HepG2 (cell line): ENCODE measurements at regions not wholly inside any gene's neighbourhood (a gene's known extent, or its start where the extent isn't known, plus 50 kb on each side); places are given as distances from the start of the nearest gene placed in this dataset.

ENCODE experiments used
- ATAC-seq: fragments of 200-7000 bp; cut with Tn5 transposase; 3 replicates; pipeline ENCODE4 v1.9.1; 2020; ENCODE audit warnings: mild to moderate bottlenecking, moderate library complexity
- BruUV-seq: library from RNA; stranded (reverse); fragments of 400-500 nt; replicated peaks from 2 replicates; lab custom pipeline; 2021; lab: Mats Ljungman, UMichigan
- CTCF ChIA-PET: fragments of 300-600 bp; formaldehyde crosslinking; extraction: SDS; loops from one replicate; lab custom pipeline; 2021; ENCODE audit warnings: low total read pairs, inconsistent platforms, low intra/inter-chr PET ratio; lab: Yijun Ruan, JAX
- POLR2A ChIA-PET: fragments of 350-600 bp; sonication (Branson Sonifier 250); formaldehyde crosslinking; loops from one replicate; lab custom pipeline; 2020; ENCODE audit warnings: antibody characterized with exemption, inconsistent platforms; lab: Yijun Ruan, JAX
- DNase-seq: peaks from one replicate; pipeline ENCODE4 v3.0.0-alpha.2; 2015; ENCODE audit warnings: low spot score
- FAIRE-seq: peaks from 3 replicates; lab custom pipeline; 2011; peaks lifted over from hg19 to GRCh38; lab: Jason Lieb, UNC
- H2AFZ ChIP-seq: one replicate; pipeline ENCODE4 v1.6.1; 2011; ENCODE audit warnings: low read length, inconsistent platforms
- H3K27ac ChIP-seq: fragments of 300-600 bp; 3 replicates; pipeline ENCODE4 v1.8.0; 2011; ENCODE audit warnings: mixed run types, mild to moderate bottlenecking, mixed read lengths, low read length, inconsistent platforms; ENCODE audit not compliant: insufficient read depth; ENCODE audit errors: extremely low read length
- H3K27me3 ChIP-seq, 2 experiments: fragments of 200-600 bp in 1 of 2; 2 replicates in 1 of 2; 3 replicates in 1 of 2; pipeline versions ENCODE4 v1.6.0 to v1.8.0; 2011; ENCODE audit warnings: low read length in 2 of 2, mild to moderate bottlenecking in 2 of 2, moderate library complexity in 2 of 2, inconsistent platforms in 1 of 2; ENCODE audit not compliant: insufficient read depth in 2 of 2, control insufficient read depth in 1 of 2
- H3K36me3 ChIP-seq, 2 experiments: fragments of 200-600 bp in 1 of 2; replicated peaks in 1 of 2; 2 replicates in 1 of 2; 3 replicates in 1 of 2; pipeline versions ENCODE4 v1.5.1 to v1.8.0; 2011; ENCODE audit warnings: low read length in 2 of 2, inconsistent platforms in 1 of 2; ENCODE audit not compliant: insufficient read depth in 2 of 2, control insufficient read depth in 1 of 2
- H3K4me1 ChIP-seq: 2 replicates; pipeline ENCODE4 v1.5.1; 2012; ENCODE audit warnings: low read length, inconsistent platforms; ENCODE audit not compliant: insufficient read depth
- H3K4me2 ChIP-seq: 2 replicates; pipeline ENCODE4 v1.6.0; 2011; ENCODE audit warnings: low read depth, low read length, inconsistent platforms
- H3K4me3 ChIP-seq, 3 experiments: fragments of 200-600 bp in 1 of 3; sonication (generic), shearing (Covaris generic) in 1 of 3; replicated peaks in 1 of 3; 2 replicates each; pipeline ENCODE4 v1.5.1; 2011 to 2016; ENCODE audit warnings: low read length in 3 of 3, inconsistent platforms in 2 of 3, low read depth in 2 of 3, mild to moderate bottlenecking in 2 of 3, control low read depth in 1 of 3, mixed read lengths in 1 of 3; ENCODE audit not compliant: insufficient read depth in 1 of 3
- H3K79me2 ChIP-seq: one replicate; pipeline ENCODE4 v1.6.1; 2011; ENCODE audit warnings: low read length, inconsistent platforms; ENCODE audit not compliant: insufficient read depth
- H3K9ac ChIP-seq: 2 replicates; pipeline ENCODE4 v1.6.0; 2011; ENCODE audit warnings: mild to moderate bottlenecking, low read depth, low read length, inconsistent platforms; ENCODE audit not compliant: insufficient read depth
- H3K9me3 ChIP-seq: 2 replicates; pipeline ENCODE4 v1.5.1; 2012; ENCODE audit warnings: mild to moderate bottlenecking, low read length
- H4K20me1 ChIP-seq: 2 replicates; pipeline ENCODE4 v1.6.0; 2011; ENCODE audit warnings: inconsistent platforms, mild to moderate bottlenecking, low read length, moderate library complexity; ENCODE audit not compliant: insufficient read depth
- ARNT ChIP-seq: fragments of 450-650 bp; IDR thresholded peaks from 2 replicates; pipeline ENCODE4 v1.6.1; 2017
- ATM ChIP-seq: fragments of 450-650 bp; IDR thresholded peaks from 2 replicates; pipeline ENCODE4 v1.7.1; 2017; ENCODE audit warnings: mild to moderate bottlenecking, borderline replicate concordance
- GZF1 ChIP-seq: sonication (generic); formaldehyde crosslinking; IDR thresholded peaks from 2 replicates; pipeline ENCODE4 v1.5.1; 2020; ENCODE audit warnings: mild to moderate bottlenecking, missing genetic modification reagents
- HDAC6 ChIP-seq: fragments of 200-600 bp; sonication (generic); IDR thresholded peaks from 2 replicates; pipeline ENCODE4 v1.7.0; 2017; ENCODE audit warnings: mild to moderate bottlenecking, antibody characterized with exemption, low read length, low read depth
- JDP2 ChIP-seq: sonication (generic); formaldehyde crosslinking; IDR thresholded peaks from 2 replicates; pipeline ENCODE4 v1.8.1; 2022; ENCODE audit warnings: missing genetic modification reagents, borderline replicate concordance
- SALL2 ChIP-seq: sonication (generic); formaldehyde crosslinking; IDR thresholded peaks from 2 replicates; pipeline ENCODE4 v1.8.1; 2023; ENCODE audit warnings: mild to moderate bottlenecking, missing genetic modification reagents, inconsistent platforms
- SMYD3 ChIP-seq: sonication (generic); formaldehyde crosslinking; IDR thresholded peaks from 2 replicates; pipeline ENCODE4 v1.8.1; 2023; ENCODE audit warnings: mild to moderate bottlenecking, missing genetic modification reagents
- ZNF138 ChIP-seq: sonication (generic); formaldehyde crosslinking; IDR thresholded peaks from 2 replicates; pipeline ENCODE4 v1.5.0; 2020; ENCODE audit warnings: mild to moderate bottlenecking, low read depth, missing genetic modification reagents
- ZNF230 ChIP-seq: sonication (generic); formaldehyde crosslinking; IDR thresholded peaks from 2 replicates; pipeline ENCODE4 v1.4.0; 2020; ENCODE audit warnings: mild to moderate bottlenecking, missing genetic modification reagents
- ZNF501 ChIP-seq: sonication (generic); formaldehyde crosslinking; IDR thresholded peaks from 2 replicates; pipeline ENCODE4 v1.5.1; 2020; ENCODE audit warnings: mild to moderate bottlenecking, moderate library complexity, missing genetic modification reagents
- ZSCAN29 ChIP-seq: sonication (generic); formaldehyde crosslinking; conservative IDR thresholded peaks from 2 replicates; pipeline ENCODE4 v1.4.0; 2020; ENCODE audit warnings: mild to moderate bottlenecking, missing genetic modification reagents
- ZSCAN9 ChIP-seq: IDR thresholded peaks from 2 replicates; pipeline ENCODE4 v1.6.1; 2016; ENCODE audit warnings: borderline replicate concordance
- WGBS: methylation state at CpG from one replicate; pipeline ENCODE4 v1.1.6; 2017; ENCODE audit warnings: low lambda C conversion rate; 5-methylcytosine and 5-hydroxymethylcytosine counted together
- in situ Hi-C: cut with HindIII; loops from 2 replicates; pipeline ENCODE4 v1.10.0; 2017; ENCODE audit warnings: low pct_unique_long_range_greater_than_20kb; ENCODE audit not compliant: extremely low pct_ligation_motif_present
- intact Hi-C: fragments of 100-400 bp; cut with micrococcal nuclease; formaldehyde crosslinking; loops from one replicate; pipeline ENCODE4 v1.10.0; 2022; ENCODE audit not compliant: unreplicated experiment
- TF ChIP-seq, protein P1 (sequence below): sonication (generic); formaldehyde crosslinking; IDR thresholded peaks from 2 replicates; pipeline ENCODE4 v1.4.0; 2020; ENCODE audit warnings: missing genetic modification reagents

- no peak for DNase-seq
- no TSS peak for BruUV-seq
- intact Hi-C loops (no loop called here), in situ Hi-C loops (no loop called here)
- H2AFZ ChIP-seq: no peak overlapping the region
- H3K9ac ChIP-seq: no peak overlapping the region
- H3K36me3 ChIP-seq: no peaks in the 10 kb centered on the region
- WGBS: 36% methylated on average over 6 of the region's 8 CpGs
- H3K4me2 ChIP-seq: no peak overlapping the region
- no peaks in the 10 kb centered on the region for H3K9me3 ChIP-seq
- ChIA-PET CTCF (no interaction called here), POLR2A (no interaction called here)
- ATAC-seq: no peak
- TF ChIP-seq SALL2 (CRISPR knock-in tag) (no peak), ZNF138 (CRISPR knock-in tag) (no peak), ARNT (no peak), HDAC6 (no peak), GZF1 (CRISPR knock-in tag) (no peak), JDP2 (no peak), ZNF230 (no peak), SMYD3 (CRISPR knock-in tag) (no peak), ZSCAN9 (CRISPR knock-in tag) (no peak), ZNF501 (no peak), ZSCAN29 (CRISPR knock-in tag) (no peak), ATM (no peak)
- TF ChIP-seq, protein P1, sequence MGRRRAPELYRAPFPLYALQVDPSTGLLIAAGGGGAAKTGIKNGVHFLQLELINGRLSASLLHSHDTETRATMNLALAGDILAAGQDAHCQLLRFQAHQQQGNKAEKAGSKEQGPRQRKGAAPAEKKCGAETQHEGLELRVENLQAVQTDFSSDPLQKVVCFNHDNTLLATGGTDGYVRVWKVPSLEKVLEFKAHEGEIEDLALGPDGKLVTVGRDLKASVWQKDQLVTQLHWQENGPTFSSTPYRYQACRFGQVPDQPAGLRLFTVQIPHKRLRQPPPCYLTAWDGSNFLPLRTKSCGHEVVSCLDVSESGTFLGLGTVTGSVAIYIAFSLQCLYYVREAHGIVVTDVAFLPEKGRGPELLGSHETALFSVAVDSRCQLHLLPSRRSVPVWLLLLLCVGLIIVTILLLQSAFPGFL (CRISPR knock-in tag): no peak
- TF ChIP-seq, all 625 proteins: peak for 0
- Histone ChIP-seq H3K4me3 (no peak overlapping the region), H3K4me1 (no peaks in the 10 kb centered on the region), H3K27me3 (peaks cover 0 to 10% of the 10 kb centered on the region in 2 experiments; a peak in 1 of 5 replicates), H4K20me1 (no peaks in the 10 kb centered on the region), H3K27ac (no peak overlapping the region), H3K79me2 (no peaks in the 10 kb centered on the region)
- no peak for FAIRE-seq
Observed at GRCh38 chr5:133846478-133847226, 121.8 kb downstream of the C5orf15 start.
